ENCODE measurements at regions not wholly inside any gene's neighbourhood (a gene's known extent, or its start where the extent isn't known, plus 50 kb on each side); places are given as distances from the start of the nearest gene placed in this dataset.

GRCh38 chr3:127485396-127486170, 105.0 kb downstream of the TPRA1 start:
- TF ChIP-seq LEF1 (IDR thresholded peaks at IDR 0.05; ENCODE audit: borderline replicate concordance) (no peak), BHLHE40 (IDR thresholded peaks at IDR 0.05; ENCODE audit: borderline replicate concordance) (no peak), CTBP1 (IDR thresholded peaks at IDR 0.05; ENCODE audit: borderline replicate concordance) (no peak), TARDBP (IDR thresholded peaks at IDR 0.05) (no peak), ARNT (IDR thresholded peaks at IDR 0.05) (no peak), L3MBTL2 (conservative IDR thresholded peaks at IDR 0.05) (no peak), ZNF384 (IDR thresholded peaks at IDR 0.05) (no peak), NFRKB (IDR thresholded peaks at IDR 0.05) (no peak), FOXK2 (IDR thresholded peaks at IDR 0.05) (no peak)
- TF ChIP-seq, protein P1, sequence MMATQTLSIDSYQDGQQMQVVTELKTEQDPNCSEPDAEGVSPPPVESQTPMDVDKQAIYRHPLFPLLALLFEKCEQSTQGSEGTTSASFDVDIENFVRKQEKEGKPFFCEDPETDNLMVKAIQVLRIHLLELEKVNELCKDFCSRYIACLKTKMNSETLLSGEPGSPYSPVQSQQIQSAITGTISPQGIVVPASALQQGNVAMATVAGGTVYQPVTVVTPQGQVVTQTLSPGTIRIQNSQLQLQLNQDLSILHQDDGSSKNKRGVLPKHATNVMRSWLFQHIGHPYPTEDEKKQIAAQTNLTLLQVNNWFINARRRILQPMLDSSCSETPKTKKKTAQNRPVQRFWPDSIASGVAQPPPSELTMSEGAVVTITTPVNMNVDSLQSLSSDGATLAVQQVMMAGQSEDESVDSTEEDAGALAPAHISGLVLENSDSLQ (IDR thresholded peaks at IDR 0.05), result no peak
- CTCF ChIA-PET, result no interaction called here
- no peak for DNase-seq (ENCODE audit: extremely low spot score)
- POLR2A ChIA-PET, result no interaction called here

- POLR2A ChIA-PET, result no interaction called here
- DNase-seq (ENCODE audit: extremely low spot score), result no peak
- CTCF ChIA-PET, result no interaction called here
- TF ChIP-seq L3MBTL2 (conservative IDR thresholded peaks at IDR 0.05), result no peak
- TF ChIP-seq HDGF (IDR thresholded peaks at IDR 0.05; ENCODE audit: borderline replicate concordance), result no peak
- TF ChIP-seq FOXM1 (IDR thresholded peaks at IDR 0.05; ENCODE audit: borderline replicate concordance), result no peak
- TF ChIP-seq FOXA1 (IDR thresholded peaks at IDR 0.05), result no peak
- TF ChIP-seq CTBP1 (IDR thresholded peaks at IDR 0.05; ENCODE audit: borderline replicate concordance), result no peak
- no peak for TF ChIP-seq NFRKB (IDR thresholded peaks at IDR 0.05)
- no peak for TF ChIP-seq SUZ12 (IDR thresholded peaks at IDR 0.05)
- TF ChIP-seq ZNF384 (IDR thresholded peaks at IDR 0.05), result no peak
- no peak for TF ChIP-seq SP1 (IDR thresholded peaks at IDR 0.05)
- TF ChIP-seq LEF1 (IDR thresholded peaks at IDR 0.05; ENCODE audit: borderline replicate concordance), result no peak
- TF ChIP-seq, protein P1 (IDR thresholded peaks at IDR 0.05), result no peak
Measured at GRCh38 chr3:127484601-127485388, 105.7 kb downstream of the TPRA1 start.

DNA sequence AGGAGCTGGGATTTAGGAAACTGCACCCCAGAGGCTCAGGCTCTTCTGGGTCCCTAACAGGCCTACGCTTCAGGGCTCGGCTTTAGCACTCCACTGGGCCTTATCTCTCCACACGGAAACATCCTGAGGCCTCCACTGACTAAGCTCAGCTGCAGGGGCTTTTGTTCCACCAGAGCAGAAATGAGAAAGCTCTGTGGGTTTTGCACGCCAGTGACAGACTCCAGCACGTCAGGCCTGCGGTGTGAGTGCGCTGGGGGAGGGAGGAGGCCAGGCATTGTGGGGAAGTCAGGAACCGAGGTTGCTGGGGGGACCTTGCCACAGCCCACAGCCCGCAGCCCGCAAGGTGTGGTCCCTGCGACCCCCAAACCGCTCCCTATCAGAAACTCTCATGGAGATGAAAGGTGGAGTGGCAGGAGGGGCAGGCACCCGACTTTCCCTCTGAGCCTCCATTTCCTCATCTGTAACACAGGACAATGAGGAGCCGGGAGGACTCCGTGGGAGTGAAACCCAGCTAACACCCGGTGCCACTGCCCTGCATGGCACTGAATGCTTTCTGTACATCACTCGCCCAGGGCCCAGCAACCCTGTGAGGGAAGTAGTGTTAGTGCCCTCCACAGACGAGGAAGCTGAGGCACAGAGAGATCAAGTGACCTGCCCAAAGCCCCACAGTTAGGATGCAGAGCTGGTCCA, 106.5 kb downstream of the TPRA1 start:
- ChIA-PET POLR2A (no interaction called here), CTCF (no interaction called here)
- no peak for DNase-seq (ENCODE audit: extremely low spot score)
- TF ChIP-seq, protein P1 (IDR thresholded peaks at IDR 0.05), result no peak
- TF ChIP-seq SP1 (IDR thresholded peaks at IDR 0.05) (no peak), NFRKB (IDR thresholded peaks at IDR 0.05) (no peak), CTBP1 (IDR thresholded peaks at IDR 0.05; ENCODE audit: borderline replicate concordance) (no peak), FOXM1 (IDR thresholded peaks at IDR 0.05; ENCODE audit: borderline replicate concordance) (no peak), ARNT (IDR thresholded peaks at IDR 0.05) (no peak), BHLHE40 (IDR thresholded peaks at IDR 0.05; ENCODE audit: borderline replicate concordance) (no peak), TARDBP (IDR thresholded peaks at IDR 0.05) (no peak)

DNA sequence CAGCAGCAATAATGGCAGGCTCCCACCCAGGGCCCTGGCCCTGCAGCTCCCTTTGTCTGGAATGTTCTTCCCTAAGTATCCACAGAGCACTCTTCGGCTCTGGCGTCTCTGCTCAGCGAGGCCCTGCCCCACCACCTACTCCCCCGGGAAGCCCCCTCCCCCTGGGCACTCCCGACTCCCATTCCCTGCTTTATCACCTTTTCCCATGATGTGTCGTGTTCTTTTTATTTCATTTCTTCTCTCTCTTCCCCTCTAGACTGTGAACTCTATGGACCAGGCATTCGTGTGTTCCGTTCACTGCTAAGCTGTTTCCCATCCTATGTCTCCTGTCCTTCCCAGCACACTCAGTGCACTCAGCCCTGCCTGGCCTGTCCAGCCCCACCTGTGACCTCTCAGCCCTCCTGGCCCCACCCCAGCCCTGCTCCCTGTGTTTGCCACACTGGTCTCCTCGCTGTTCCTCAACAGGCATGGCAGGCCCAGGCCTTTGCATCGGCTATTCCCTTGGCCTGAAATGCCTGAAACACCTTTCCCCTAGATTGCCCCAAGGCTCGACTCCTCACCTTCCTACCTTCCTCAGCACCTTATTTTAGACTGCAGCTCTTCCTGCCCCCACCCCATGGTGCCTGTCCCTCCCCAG, 107.4 kb downstream of the TPRA1 start:
- DNase-seq (ENCODE audit: extremely low spot score), result no peak
- TF ChIP-seq CTBP1 (IDR thresholded peaks at IDR 0.05; ENCODE audit: borderline replicate concordance) (no peak), ELF4 (IDR thresholded peaks at IDR 0.05) (no peak), FOXM1 (IDR thresholded peaks at IDR 0.05; ENCODE audit: borderline replicate concordance) (no peak), FOXK2 (IDR thresholded peaks at IDR 0.05) (no peak), FOXA1 (IDR thresholded peaks at IDR 0.05) (no peak), ARNT (IDR thresholded peaks at IDR 0.05) (no peak), BHLHE40 (IDR thresholded peaks at IDR 0.05; ENCODE audit: borderline replicate concordance) (no peak), SUZ12 (IDR thresholded peaks at IDR 0.05) (no peak), LEF1 (IDR thresholded peaks at IDR 0.05; ENCODE audit: borderline replicate concordance) (no peak), SP1 (IDR thresholded peaks at IDR 0.05) (no peak), ZNF384 (IDR thresholded peaks at IDR 0.05) (no peak), NFRKB (IDR thresholded peaks at IDR 0.05) (no peak)
- ChIA-PET CTCF (no interaction called here), POLR2A (no interaction called here)

DNA sequence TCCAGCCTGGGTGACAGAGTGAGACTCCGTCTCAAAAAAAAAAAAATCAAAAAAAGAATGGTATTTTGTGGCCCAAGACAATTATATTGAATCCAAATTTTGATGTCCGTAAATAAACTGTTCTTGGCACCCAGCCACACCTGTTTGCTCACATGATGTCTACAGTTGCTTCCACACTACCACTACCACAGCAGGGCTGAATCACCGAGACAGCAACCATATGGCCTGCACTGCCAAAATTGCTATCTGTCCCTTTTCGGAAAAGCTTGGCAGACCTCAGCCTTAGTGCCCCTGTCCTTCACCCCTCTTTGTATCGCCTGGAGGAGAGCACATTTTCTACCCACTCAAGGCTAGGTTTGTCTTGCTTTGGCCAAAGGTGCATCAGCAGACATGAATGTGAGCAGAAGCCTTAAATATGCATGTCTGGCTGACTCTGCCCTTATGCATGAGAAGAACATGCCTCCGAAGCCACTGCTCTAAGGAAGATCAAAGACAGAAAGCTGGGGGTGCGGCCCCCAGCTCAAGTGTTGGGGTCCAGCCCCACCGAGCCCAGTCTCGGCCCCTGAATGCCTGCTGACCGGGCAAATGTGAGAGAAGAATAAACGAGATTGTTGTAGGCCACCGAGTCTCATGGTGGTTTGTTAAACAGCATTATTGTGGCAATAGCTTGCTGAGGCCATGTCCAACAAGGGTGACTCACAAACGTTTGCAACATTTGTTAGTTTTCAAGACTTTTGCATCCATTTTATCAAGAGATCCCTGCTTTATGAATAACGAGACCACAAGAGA, 108.1 kb downstream of the TPRA1 start:
- TF ChIP-seq LEF1 (IDR thresholded peaks at IDR 0.05; ENCODE audit: borderline replicate concordance) (no peak), HDGF (IDR thresholded peaks at IDR 0.05; ENCODE audit: borderline replicate concordance) (no peak), SUZ12 (IDR thresholded peaks at IDR 0.05) (no peak), SP1 (IDR thresholded peaks at IDR 0.05) (no peak), BHLHE40 (IDR thresholded peaks at IDR 0.05; ENCODE audit: borderline replicate concordance) (no peak), CTBP1 (IDR thresholded peaks at IDR 0.05; ENCODE audit: borderline replicate concordance) (no peak), ARNT (IDR thresholded peaks at IDR 0.05) (no peak), FOXA1 (IDR thresholded peaks at IDR 0.05) (no peak), TARDBP (IDR thresholded peaks at IDR 0.05) (no peak), FOXM1 (IDR thresholded peaks at IDR 0.05; ENCODE audit: borderline replicate concordance) (no peak), ELF4 (IDR thresholded peaks at IDR 0.05) (no peak), FOXK2 (IDR thresholded peaks at IDR 0.05) (no peak), L3MBTL2 (conservative IDR thresholded peaks at IDR 0.05) (no peak), ZNF384 (IDR thresholded peaks at IDR 0.05) (no peak), NFRKB (IDR thresholded peaks at IDR 0.05) (no peak)
- TF ChIP-seq, protein P1 (IDR thresholded peaks at IDR 0.05), result no peak
- ChIA-PET POLR2A (no interaction called here), CTCF (no interaction called here)
- DNase-seq (ENCODE audit: extremely low spot score), result no peak

Data from HEK293T (cell line).